PC-9 (cell line): ENCODE measurements at regions not wholly inside any gene's neighbourhood (a gene's known extent, or its start where the extent isn't known, plus 50 kb on each side); places are given as distances from the start of the nearest gene placed in this dataset.

ENCODE experiments used
- EZH2 ChIP-seq: fragments of 200-600 bp; sonication (generic); IDR thresholded peaks from 2 replicates; pipeline ENCODE4 v1.8.0; 2017; ENCODE audit warnings: antibody characterized with exemption, low read depth
- TF ChIP-seq, protein P1 (sequence below): fragments of 200-600 bp; sonication (generic); conservative IDR thresholded peaks from 2 replicates; pipeline ENCODE4 v1.6.1; 2017; ENCODE audit warnings: mixed run types, antibody characterized with exemption, mild to moderate bottlenecking, moderate library complexity

DNA sequence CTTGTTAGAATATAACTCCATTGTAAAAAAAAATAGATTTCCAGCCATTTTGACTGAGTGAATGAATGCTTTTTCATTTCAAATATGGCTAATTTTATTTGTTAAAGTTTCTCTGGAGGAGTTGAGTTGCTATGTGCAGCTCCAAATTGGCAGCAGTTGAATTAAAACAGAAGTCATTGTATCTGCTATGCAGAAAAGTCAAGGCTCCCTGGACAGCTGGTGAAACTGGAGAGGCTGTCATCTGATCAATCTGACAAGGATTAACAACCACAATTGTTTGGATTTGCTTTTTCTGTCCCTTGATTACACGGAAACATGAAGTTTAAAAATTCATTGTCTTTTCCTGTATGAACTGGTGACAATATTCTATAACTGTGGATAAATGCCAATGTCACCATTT is 713.9 kb downstream of the EFNA5 start:
- TF ChIP-seq, protein P1, sequence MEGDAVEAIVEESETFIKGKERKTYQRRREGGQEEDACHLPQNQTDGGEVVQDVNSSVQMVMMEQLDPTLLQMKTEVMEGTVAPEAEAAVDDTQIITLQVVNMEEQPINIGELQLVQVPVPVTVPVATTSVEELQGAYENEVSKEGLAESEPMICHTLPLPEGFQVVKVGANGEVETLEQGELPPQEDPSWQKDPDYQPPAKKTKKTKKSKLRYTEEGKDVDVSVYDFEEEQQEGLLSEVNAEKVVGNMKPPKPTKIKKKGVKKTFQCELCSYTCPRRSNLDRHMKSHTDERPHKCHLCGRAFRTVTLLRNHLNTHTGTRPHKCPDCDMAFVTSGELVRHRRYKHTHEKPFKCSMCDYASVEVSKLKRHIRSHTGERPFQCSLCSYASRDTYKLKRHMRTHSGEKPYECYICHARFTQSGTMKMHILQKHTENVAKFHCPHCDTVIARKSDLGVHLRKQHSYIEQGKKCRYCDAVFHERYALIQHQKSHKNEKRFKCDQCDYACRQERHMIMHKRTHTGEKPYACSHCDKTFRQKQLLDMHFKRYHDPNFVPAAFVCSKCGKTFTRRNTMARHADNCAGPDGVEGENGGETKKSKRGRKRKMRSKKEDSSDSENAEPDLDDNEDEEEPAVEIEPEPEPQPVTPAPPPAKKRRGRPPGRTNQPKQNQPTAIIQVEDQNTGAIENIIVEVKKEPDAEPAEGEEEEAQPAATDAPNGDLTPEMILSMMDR: no peak
- TF ChIP-seq EZH2: no peak
